ENCODE measurements at regions not wholly inside any gene's neighbourhood (a gene's known extent, or its start where the extent isn't known, plus 50 kb on each side); places are given as distances from the start of the nearest gene placed in this dataset.

DNA sequence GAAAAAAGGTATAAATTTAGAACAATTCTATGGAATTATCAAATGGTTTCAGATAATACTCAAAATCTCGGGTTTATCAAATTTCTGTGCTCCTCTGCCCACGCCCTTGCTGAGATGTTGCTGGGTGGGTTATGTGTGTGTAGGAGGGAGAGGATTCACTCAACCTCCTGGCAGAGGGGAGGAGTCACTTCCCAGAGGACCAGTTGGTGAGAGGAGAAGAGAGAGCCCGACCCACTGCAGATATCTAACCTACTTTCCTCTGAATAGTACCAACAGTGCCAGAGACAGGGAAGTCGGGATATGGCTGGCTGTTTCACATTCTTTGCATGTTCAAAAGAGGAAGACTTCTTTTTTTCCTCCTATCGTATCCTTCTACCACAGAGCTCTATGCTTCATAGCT is 187.1 kb upstream of the MAN1A1 start:
- no peak overlapping the region for H4K5ac ChIP-seq (ENCODE audit: low read depth, low read length)
- H2BK120ac ChIP-seq (ENCODE audit: low read depth, low read length), result no peak overlapping the region; the same call in 1 of the 2 replicates
- H2BK15ac ChIP-seq (ENCODE audit: low read depth, low read length), result no peak overlapping the region
- no peak overlapping the region for H3K56ac ChIP-seq (ENCODE audit: extremely low read depth, insufficient read depth, low read length)
- H4K20me1 ChIP-seq (ENCODE audit: insufficient read depth, low read length), result no peaks in the 10 kb centered on the region
- in situ Hi-C loops (cut with MboI; ENCODE audit: low sequenced_read_pairs), result no loop called here
- H2AFZ ChIP-seq (replicated peaks; ENCODE audit: low read length, poor library complexity), result no peak overlapping the region
- peaks cover 12% of the 10 kb centered on the region for H3K4me1 ChIP-seq (ENCODE audit: control insufficient read depth, insufficient read depth, low read length)
- H3K79me1 ChIP-seq (ENCODE audit: low read depth in 1 of 2, low read length in 2 of 2), result no peaks in the 10 kb centered on the region
- BruUV-seq (replicated peaks), result no TSS peak
- H3K14ac ChIP-seq (replicated peaks; ENCODE audit: low read depth, low read length), result no peak overlapping the region
- no peak overlapping the region for H2AK9ac ChIP-seq (replicated peaks; ENCODE audit: low read depth, low read length, poor library complexity)
- no peak overlapping the region for H4K91ac ChIP-seq (ENCODE audit: insufficient read depth, low read depth, low read length)
- no peak overlapping the region for H3K18ac ChIP-seq (ENCODE audit: low read depth, low read length)
- H3K27me3 ChIP-seq (ENCODE audit: control insufficient read depth, insufficient read depth, low read length), result no peaks in the 10 kb centered on the region; the same call in 1 of the 2 replicates
- peaks cover 7% of the 10 kb centered on the region for H3K9me1 ChIP-seq (ENCODE audit: insufficient read depth, low read length)
- H3K9me3 ChIP-seq (ENCODE audit: control insufficient read depth, insufficient read depth, low read length), result no peaks in the 10 kb centered on the region
- H4K8ac ChIP-seq (ENCODE audit: low read depth in 2 of 2, low read length in 2 of 2), result no peak overlapping the region
- no peak overlapping the region for H3K4me3 ChIP-seq (ENCODE audit: insufficient read depth, low read depth, low read length)
- no peak overlapping the region for H3K9ac ChIP-seq (ENCODE audit: low read depth, low read length)
- TF ChIP-seq, protein P1, sequence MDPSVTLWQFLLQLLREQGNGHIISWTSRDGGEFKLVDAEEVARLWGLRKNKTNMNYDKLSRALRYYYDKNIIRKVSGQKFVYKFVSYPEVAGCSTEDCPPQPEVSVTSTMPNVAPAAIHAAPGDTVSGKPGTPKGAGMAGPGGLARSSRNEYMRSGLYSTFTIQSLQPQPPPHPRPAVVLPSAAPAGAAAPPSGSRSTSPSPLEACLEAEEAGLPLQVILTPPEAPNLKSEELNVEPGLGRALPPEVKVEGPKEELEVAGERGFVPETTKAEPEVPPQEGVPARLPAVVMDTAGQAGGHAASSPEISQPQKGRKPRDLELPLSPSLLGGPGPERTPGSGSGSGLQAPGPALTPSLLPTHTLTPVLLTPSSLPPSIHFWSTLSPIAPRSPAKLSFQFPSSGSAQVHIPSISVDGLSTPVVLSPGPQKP (IDR thresholded peaks at IDR 0.05; ENCODE audit: borderline replicate concordance, low read depth, low read length), result no peak
- TF ChIP-seq NFE2L2 (IDR thresholded peaks at IDR 0.05; ENCODE audit: low read depth, low read length) (no peak), MXI1 (IDR thresholded peaks at IDR 0.05; ENCODE audit: borderline replicate concordance, low read depth, low read length) (no peak), RCOR1 (IDR thresholded peaks at IDR 0.05; ENCODE audit: insufficient replicate concordance, low read length) (no peak), FOS (IDR thresholded peaks at IDR 0.05; ENCODE audit: low read depth, low read length) (no peak), MAFK (IDR thresholded peaks at IDR 0.05; ENCODE audit: low read depth, low read length) (no peak)
- no peak overlapping the region for H2BK20ac ChIP-seq (ENCODE audit: low read depth, low read length)
- no peak overlapping the region for H3K23ac ChIP-seq (ENCODE audit: low read depth, low read length)
- ChIA-PET CTCF (no interaction called here), POLR2A (ENCODE audit: unreplicated experiment) (no interaction called here)
- no peak for DNase-seq
- no peak overlapping the region for H3K4ac ChIP-seq (ENCODE audit: low read depth, low read length)
- no peak overlapping the region for H3K4me2 ChIP-seq (ENCODE audit: low read depth, low read length)
- no peak overlapping the region for H2AK5ac ChIP-seq (ENCODE audit: low read depth, low read length)
- H3K27ac ChIP-seq (ENCODE audit: insufficient read depth, low read length), result no peak overlapping the region
- dilution Hi-C loops (cut with HindIII; ENCODE audit: low sequenced_read_pairs, unreplicated experiment), result no loop called here
- intact Hi-C loops (cut with micrococcal nuclease), result no loop called here
- no CpG with 5 or more reads among the region's 5 CpGs for WGBS, 2 experiments (ENCODE audit: extremely low coverage in 2 of 2, insufficient read length in 1 of 2)
- no peak overlapping the region for H2BK5ac ChIP-seq (ENCODE audit: low read depth, low read length, poor library complexity, severe bottlenecking)
- ATAC-seq (ENCODE audit: low read depth), result no peak
- H3K36me3 ChIP-seq (ENCODE audit: control insufficient read depth, insufficient read depth, low read length), result no peaks in the 10 kb centered on the region

Data from IMR-90 (cell line).